ENCODE measurements at regions not wholly inside any gene's neighbourhood (a gene's known extent, or its start where the extent isn't known, plus 50 kb on each side); places are given as distances from the start of the nearest gene placed in this dataset.

GRCh38 chr1:232192781-232193450 is 437.0 kb downstream of the SIPA1L2 start:
- no peak for TF ChIP-seq CTCF (IDR thresholded peaks at IDR 0.05; ENCODE audit: extremely low read depth, missing control alignments)
- DNase-seq (ENCODE audit: low spot score), result no peak

- TF ChIP-seq CTCF (IDR thresholded peaks at IDR 0.05; ENCODE audit: extremely low read depth, missing control alignments), result no peak
- DNase-seq (ENCODE audit: low spot score), result no peak
Measured at GRCh38 chr1:232191560-232191959, 438.4 kb downstream of the SIPA1L2 start.

- no peak for TF ChIP-seq CTCF (IDR thresholded peaks at IDR 0.05; ENCODE audit: extremely low read depth, missing control alignments)
- no peak for DNase-seq (ENCODE audit: low spot score)
Measured at GRCh38 chr1:232188318-232188717, 441.6 kb downstream of the SIPA1L2 start.

DNA sequence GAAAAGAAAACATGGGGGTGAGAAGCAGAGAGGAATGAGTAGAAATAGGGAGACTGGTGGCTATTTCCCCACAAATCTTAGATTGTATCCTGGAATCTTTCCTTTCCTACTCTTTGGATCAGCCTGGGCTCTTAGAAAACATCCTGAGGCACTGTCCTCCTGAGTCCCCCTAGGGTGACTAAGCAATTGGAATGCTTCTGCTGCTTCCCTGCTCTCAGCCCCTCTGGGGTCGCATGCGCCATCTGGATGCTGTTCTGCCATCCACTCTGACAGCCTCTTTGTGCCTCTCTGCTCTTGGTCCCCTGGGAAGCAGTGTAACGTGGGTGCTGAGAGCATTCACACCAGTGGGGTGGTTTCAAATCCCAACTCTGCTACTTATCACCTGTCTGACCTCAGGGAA is 443.0 kb downstream of the SIPA1L2 start:
- DNase-seq (ENCODE audit: low spot score), result no peak
- no peak for TF ChIP-seq CTCF (IDR thresholded peaks at IDR 0.05; ENCODE audit: extremely low read depth, missing control alignments)

DNA sequence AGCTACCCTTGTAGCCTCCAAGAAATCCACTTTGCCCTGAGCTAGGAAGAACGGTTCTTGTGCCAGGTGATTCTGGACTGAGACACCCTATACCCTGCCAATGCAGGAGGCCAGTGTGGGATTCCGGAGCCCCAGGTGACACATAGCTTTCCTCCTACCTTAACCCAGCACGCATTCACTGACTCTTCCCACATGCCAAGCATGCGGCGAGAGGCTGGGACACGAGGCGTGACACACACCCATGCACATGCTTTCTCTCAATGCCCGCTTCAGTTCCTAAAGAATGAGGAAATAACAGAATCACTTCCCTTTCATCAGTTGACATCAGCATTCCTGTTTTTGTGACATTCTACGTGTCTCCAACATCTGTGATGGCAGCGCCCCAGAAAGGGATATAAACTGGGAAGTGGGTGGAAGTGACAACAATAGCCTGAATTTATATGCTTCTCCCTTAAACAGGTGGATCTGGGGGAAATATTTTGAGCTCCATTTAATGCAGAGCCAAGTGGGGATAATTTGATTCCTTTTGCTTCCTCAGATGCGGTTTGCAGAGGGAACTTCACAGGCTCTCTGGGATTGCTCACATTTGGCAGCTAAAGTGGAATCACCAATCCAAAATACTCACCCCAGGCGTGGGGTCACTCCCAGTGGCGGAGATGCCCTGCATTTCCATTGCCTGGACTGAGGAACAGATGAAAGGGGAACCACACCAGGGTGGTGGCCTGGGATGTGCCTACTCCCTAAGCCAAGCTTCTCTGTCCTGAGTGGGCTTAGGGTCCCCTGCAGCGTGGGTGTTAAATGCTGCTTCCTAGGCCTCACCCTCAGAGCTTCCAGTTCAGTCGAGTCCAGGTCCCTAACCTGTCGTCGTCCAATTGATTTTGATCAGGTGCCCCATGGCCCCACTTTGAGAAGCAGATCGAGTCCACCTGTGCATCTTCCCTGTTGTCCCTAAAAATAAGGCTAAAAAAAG is 445.1 kb downstream of the SIPA1L2 start:
- TF ChIP-seq CTCF (IDR thresholded peaks at IDR 0.05; ENCODE audit: extremely low read depth, missing control alignments), result no peak
- no peak for DNase-seq (ENCODE audit: low spot score)

DNA sequence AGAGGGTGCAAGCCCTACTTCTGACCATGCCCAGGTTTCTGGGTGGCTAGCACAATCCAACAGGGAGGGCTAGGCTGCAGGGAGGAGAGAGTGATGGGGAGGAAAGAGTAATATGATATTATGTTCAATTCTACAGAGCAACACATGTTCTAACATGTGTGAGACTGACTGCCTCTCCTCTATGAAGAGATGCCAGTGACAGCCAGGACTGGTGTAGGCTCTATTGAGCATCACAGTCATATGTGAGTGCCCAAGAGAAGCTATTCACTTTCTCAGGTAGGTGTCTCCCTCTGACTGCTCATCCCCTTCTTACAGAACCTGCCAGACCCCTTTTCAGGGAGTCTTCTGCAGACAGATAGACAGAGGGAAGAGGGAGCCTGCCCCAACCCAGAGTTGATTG is 446.1 kb downstream of the SIPA1L2 start:
- TF ChIP-seq CTCF (IDR thresholded peaks at IDR 0.05; ENCODE audit: extremely low read depth, missing control alignments), result no peak
- DNase-seq (ENCODE audit: low spot score), result no peak

- no peak for DNase-seq (ENCODE audit: low spot score)
- no peak for TF ChIP-seq CTCF (IDR thresholded peaks at IDR 0.05; ENCODE audit: extremely low read depth, missing control alignments)
Measured at GRCh38 chr1:232183266-232183800, 446.6 kb downstream of the SIPA1L2 start.

Data from GM20000 (cell line).